ENCODE measurements at regions not wholly inside any gene's neighbourhood (a gene's known extent, or its start where the extent isn't known, plus 50 kb on each side); places are given as distances from the start of the nearest gene placed in this dataset.

DNA sequence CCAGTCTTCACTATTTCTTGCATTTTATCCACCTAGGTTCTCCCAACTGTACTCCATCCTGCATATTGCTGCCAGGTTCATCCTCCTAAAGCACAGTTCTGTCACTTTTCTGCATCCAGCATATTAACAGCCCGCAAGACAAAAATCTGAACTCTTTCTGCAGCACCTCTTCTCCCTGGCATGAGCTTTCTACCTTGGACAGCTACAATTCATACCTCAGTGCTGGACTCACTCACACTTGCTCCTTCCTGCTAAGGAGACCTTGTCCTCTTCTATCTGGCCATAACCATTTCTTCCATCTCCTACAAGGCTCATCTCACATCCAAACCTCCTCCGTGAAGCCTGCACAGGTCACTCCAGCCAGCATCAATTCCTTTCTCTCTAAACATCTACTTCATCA lies 170.1 kb upstream of the GRIP1 start:
- Mint-ChIP-seq H3K36me3 (no peaks in the 10 kb centered on the region), H3K4me1 (peaks cover 0 to 5% of the 10 kb centered on the region in 2 donors), H3K4me3 (no peak overlapping the region), H3K27me3 (peaks cover 5 to 8% of the 10 kb centered on the region in 2 donors), H3K9me3 (no peaks in the 10 kb centered on the region), H3K27ac (no peak overlapping the region)
- ATAC-seq (replicated peaks): no peak
- no peak for DNase-seq

DNA sequence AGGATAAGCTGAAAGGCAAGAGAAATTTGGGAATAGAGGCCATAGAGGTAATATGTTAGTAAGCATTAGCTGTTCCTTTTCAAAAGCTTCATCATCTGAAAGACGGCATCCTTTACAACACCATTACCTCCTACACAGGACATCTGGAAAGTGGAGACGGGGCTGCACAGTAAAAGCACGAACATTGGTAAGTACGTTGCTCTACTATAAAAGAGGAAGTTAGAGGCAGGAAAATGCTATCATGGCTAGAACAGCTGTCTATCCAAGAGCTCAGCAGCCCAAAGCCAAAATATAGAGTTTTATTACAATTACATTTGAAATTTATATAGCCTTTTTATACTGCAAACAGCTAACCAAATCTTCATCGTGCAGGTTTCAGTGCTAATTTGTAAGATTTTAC lies 172.3 kb upstream of the GRIP1 start:
- peak; percentile 78 to 82 for ATAC-seq (replicated peaks)
- H3K4me3 Mint-ChIP-seq: no peak overlapping the region
- no peaks in the 10 kb centered on the region for H3K9me3 Mint-ChIP-seq

DNA sequence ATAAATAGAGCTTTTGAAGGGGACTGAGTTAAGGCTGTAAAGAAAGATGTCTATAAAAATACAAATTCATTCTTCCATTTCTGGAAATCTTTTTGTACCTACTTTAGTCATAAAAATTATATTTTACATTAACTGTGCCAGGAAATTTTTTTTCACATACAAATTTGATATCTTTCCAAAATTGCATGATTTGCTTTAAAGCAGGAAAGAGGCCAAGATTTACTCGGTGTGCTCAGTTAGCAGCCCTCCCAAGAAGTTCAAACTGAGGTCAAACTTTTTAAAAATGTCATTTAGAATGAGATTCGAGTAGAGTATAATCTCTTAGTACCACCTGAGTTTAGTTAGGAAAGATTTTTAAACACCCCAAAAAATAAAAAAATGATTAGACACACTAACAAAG lies 173.2 kb upstream of the GRIP1 start:
- peaks cover 0 to 5% of the 10 kb centered on the region in 2 donors for H3K4me1 Mint-ChIP-seq
- H3K9me3 Mint-ChIP-seq: no peaks in the 10 kb centered on the region

More for the DNA sequence above, 172.3 kb upstream of the GRIP1 start:
- H3K4me1 Mint-ChIP-seq: peaks cover 0 to 5% of the 10 kb centered on the region in 2 donors
- no peak for DNase-seq
- no peak overlapping the region for H3K27ac Mint-ChIP-seq
- H3K36me3 Mint-ChIP-seq: no peaks in the 10 kb centered on the region
- H3K27me3 Mint-ChIP-seq: peaks cover 5 to 8% of the 10 kb centered on the region in 2 donors

DNA sequence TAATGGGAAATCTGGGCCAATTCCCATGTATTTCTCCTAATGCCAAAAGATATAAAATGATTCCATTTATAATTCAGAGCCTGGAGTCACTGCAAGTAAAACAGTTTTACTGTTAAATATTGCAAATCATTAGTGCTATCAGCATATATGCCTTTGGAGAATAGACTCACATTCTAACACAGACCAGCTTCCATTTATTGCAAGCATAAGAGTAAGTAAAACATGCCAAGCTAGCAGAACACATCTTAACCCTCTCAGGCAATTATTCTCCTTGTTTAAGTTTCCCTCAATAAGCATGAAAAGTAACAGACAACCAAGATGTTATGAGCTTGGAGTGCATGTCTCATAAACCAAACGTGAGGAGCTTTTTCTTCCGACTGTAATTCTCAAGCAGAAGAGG lies 173.9 kb upstream of the GRIP1 start:
- H3K27me3 Mint-ChIP-seq: peaks cover 5 to 8% of the 10 kb centered on the region in 2 donors

More for the DNA sequence above, 173.2 kb upstream of the GRIP1 start:
- no peak for ATAC-seq (replicated peaks)
- DNase-seq: no peak
- H3K36me3 Mint-ChIP-seq: no peaks in the 10 kb centered on the region
- no peak overlapping the region for H3K4me3 Mint-ChIP-seq
- no peak overlapping the region for H3K27ac Mint-ChIP-seq
- peaks cover 5 to 8% of the 10 kb centered on the region in 2 donors for H3K27me3 Mint-ChIP-seq

DNA sequence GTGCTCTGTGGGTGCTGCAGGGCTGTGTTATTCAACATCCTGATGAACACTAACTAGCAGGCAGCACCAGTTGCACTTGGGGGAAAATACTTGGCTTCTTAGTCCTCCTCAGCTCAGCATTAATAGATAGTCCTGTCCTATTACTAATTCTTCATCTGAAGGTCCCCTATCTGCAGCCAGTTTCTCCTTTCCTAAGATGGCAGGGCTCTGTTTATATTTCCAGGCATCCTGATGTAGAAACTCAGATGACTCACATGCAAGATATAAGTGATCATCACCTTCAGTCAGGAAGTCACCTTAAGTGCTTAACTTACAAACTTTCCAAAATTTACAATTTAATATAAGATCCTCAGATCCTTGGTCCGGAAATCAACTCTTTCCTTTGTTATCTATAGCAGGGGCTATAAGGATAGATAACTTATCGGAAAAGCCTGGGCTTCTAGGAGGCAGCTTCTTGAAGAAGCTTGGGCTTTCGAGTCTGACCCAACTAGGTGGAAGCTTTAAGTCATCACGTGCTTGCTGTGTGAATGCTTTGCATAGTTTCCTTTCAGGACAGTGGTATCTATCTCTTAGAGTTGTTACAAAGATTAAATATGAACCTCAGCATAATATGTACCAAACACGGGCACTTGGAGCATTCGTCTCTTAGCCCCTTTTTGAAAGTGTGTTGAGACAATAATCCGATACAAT lies 181.0 kb upstream of the GRIP1 start:
- Mint-ChIP-seq H3K27me3 (peaks cover 0 to 4% of the 10 kb centered on the region in 2 donors), H3K4me1 (no peaks in the 10 kb centered on the region), H3K27ac (no peak overlapping the region), H3K4me3 (no peak overlapping the region), H3K36me3 (no peaks in the 10 kb centered on the region), H3K9me3 (no peaks in the 10 kb centered on the region)
- no peak for DNase-seq
- ATAC-seq (replicated peaks): no peak

More for the DNA sequence above, 173.9 kb upstream of the GRIP1 start:
- no peak for ATAC-seq (replicated peaks)
- no peak for DNase-seq
- Mint-ChIP-seq H3K9me3 (no peaks in the 10 kb centered on the region), H3K4me1 (peaks cover 0 to 5% of the 10 kb centered on the region in 2 donors), H3K36me3 (no peaks in the 10 kb centered on the region), H3K27ac (no peak overlapping the region), H3K4me3 (no peak overlapping the region)

DNA sequence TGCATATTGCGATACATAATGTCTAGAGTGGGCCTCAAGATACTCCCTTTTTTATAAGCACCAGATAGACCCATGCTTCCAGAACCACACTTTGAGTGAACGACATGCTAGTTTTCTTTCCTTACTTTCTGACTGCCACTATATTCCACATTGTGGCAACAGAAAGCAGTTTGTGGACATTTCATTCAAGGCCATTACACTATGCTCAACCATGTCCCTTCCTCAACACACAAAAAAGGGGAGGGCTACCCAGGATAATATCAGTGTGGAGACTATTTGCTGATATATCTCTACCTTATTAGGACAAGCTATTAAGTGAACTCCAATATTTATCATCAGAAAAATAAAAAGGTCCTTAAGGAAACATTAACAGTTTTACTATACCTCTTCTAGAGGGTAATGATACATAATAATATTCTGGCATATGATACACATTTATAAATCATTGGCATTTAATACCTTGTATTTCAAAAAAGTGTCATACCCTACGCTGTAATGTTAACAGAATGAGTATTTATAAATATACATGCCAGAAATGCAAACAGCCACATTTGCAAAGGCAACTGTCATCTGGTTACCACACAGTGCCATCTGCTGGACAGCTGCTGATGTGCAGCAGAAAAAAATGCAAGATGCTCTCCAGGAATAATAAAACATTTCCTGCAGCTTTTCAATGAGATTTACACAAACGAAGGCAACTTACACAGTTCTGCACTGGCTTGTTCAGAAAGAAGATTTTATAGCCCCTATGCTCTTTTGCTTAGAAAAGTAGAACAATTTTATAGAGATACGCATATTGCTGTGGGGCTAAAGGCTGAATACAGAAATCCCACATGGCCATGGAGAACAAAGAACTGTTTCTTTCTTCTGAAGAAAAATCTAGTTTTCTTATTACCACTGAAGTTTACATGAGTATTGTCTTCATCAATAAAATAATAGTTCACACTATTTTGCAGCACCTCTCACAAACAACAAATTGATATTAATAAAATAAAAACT lies 182.2 kb upstream of the GRIP1 start:
- DNase-seq (peak; percentile 17), ATAC-seq (replicated peaks) (no peak)
- no peaks in the 10 kb centered on the region for H3K9me3 Mint-ChIP-seq
- no peaks in the 10 kb centered on the region for H3K36me3 Mint-ChIP-seq
- no peak overlapping the region for H3K4me3 Mint-ChIP-seq
- H3K4me1 Mint-ChIP-seq: no peaks in the 10 kb centered on the region
- no peak overlapping the region for H3K27ac Mint-ChIP-seq
- H3K27me3 Mint-ChIP-seq: peaks cover 4 to 6% of the 10 kb centered on the region in 2 donors

DNA sequence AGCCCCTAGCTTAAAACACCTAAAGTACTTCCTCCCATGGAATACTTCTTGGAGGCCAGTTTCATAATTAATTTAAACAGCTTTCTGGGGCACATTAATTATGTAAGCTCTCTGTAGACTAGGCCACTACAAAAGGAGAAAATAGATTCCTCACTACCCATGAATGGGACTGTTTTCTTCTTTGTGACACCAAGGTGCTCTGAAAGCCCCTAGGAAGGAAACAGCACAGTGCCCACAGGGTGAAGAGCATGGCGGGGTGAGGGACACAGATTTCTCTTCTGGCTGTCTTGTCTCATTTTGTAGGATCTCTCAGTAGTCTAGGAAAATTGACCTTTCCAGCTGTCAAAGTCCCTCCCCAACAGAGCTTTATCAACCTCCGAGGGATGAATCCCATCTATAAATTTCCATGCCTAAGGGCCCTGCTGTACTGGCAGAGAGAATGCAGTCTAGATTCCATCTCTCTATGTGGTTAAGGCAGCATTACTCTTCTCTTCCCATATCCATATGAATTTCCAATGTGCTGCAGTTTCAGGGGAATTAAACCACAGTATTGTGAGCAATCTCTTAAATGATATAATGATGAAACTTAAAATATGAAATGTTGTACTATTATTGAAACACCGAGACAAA lies 183.6 kb upstream of the GRIP1 start:
- H3K27ac Mint-ChIP-seq: no peak overlapping the region
- no peak for ATAC-seq (replicated peaks)
- no peaks in the 10 kb centered on the region for H3K9me3 Mint-ChIP-seq
- no peak for DNase-seq
- peaks cover 4 to 6% of the 10 kb centered on the region in 2 donors for H3K27me3 Mint-ChIP-seq
- no peaks in the 10 kb centered on the region for H3K4me1 Mint-ChIP-seq
- H3K36me3 Mint-ChIP-seq: no peaks in the 10 kb centered on the region
- no peak overlapping the region for H3K4me3 Mint-ChIP-seq

DNA sequence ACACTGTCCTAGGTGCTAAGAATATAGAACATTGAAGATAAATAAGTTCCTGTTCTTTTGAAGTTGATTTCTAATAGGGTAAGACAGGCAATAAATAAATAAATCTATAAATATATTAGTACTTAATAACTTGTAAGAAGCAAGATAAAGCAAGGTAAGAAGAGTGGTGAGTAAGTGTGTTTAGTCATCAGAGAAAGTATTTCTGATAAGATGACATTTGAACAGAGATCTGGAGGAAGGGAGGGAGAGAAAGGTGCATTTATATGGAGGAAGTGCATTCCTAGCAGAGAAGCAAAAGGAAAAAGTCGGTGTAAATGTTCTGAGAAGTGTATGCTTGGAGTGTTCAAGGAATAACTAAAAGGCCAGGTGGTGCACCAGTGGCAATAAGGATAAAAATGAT lies 184.4 kb upstream of the GRIP1 start:
- peaks cover 4 to 6% of the 10 kb centered on the region in 2 donors for H3K27me3 Mint-ChIP-seq
- H3K36me3 Mint-ChIP-seq: no peaks in the 10 kb centered on the region
- no peak overlapping the region for H3K4me3 Mint-ChIP-seq
- DNase-seq (no peak), ATAC-seq (replicated peaks) (no peak)
- no peaks in the 10 kb centered on the region for H3K9me3 Mint-ChIP-seq
- H3K4me1 Mint-ChIP-seq: no peaks in the 10 kb centered on the region
- no peak overlapping the region for H3K27ac Mint-ChIP-seq

DNA sequence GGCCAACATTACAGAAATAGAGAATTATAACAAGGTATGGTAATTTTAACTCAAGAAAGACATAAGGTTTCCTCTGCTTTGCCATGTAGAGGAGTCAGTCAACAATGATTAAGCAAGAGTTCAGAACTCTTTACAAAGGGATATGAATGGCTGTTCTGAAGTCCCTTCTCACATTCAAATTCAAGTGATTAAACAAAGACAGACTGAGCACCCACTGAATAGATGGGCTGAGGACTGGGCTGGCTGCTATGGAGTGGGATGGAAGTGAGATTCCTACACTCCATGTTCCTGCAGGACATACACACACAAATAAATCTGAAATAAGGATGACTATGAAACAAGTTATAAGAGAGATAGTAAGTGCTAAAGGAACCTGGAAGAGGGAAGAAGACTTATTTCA lies 199.0 kb upstream of the GRIP1 start:
- Mint-ChIP-seq H3K4me1 (no peaks in the 10 kb centered on the region), H3K27me3 (peaks cover 9 to 15% of the 10 kb centered on the region in 2 donors), H3K36me3 (no peaks in the 10 kb centered on the region), H3K27ac (no peak overlapping the region), H3K9me3 (no peaks in the 10 kb centered on the region), H3K4me3 (no peak overlapping the region)
- DNase-seq: no peak
- ATAC-seq (replicated peaks): no peak

DNA sequence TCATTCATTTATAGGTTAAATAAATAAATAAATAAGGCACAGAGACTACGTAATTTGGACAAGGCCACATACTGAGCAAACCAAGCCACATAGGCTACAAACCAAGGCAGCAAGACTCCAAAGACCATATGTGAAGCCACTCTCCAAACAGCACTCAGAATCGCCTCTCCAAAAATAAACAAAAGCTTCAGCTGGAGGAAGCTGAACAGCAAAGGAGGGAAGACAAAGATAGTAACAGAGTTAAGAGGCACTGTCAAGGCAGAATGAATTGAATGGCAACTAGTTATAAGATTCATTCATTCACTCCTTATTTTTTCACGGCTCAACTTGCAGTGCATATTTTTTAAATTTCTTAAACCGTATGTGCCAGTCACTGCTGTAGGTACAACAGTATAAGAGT lies 200.5 kb upstream of the GRIP1 start:
- Mint-ChIP-seq H3K36me3 (no peaks in the 10 kb centered on the region), H3K4me3 (no peak overlapping the region)

DNA sequence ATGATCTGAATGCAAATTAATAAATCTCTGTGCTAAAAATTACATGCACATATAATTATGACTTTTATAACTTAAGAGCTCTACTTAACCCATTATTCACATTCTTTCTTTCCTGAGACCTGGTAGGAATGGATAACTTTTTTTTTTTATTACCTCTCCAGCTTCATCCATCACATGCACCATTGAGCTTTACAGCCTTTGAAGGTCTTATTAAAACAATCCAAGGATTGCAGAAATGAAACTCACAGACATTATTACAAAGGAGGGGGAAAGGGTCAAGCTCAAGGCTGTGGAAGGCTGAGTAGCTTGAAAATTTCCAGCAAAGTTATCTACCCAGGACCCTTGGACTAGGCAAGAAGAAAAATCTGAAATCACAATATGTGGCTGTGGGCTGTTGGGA lies 202.5 kb upstream of the GRIP1 start:
- Mint-ChIP-seq H3K36me3 (no peaks in the 10 kb centered on the region), H3K27me3 (peaks cover 12 to 18% of the 10 kb centered on the region in 2 donors)

More for the DNA sequence above, 200.5 kb upstream of the GRIP1 start:
- no peaks in the 10 kb centered on the region for H3K9me3 Mint-ChIP-seq
- no peak for DNase-seq
- peaks cover 12 to 19% of the 10 kb centered on the region in 2 donors for H3K27me3 Mint-ChIP-seq
- no peak overlapping the region for H3K27ac Mint-ChIP-seq
- ATAC-seq (replicated peaks): no peak
- no peaks in the 10 kb centered on the region for H3K4me1 Mint-ChIP-seq

DNA sequence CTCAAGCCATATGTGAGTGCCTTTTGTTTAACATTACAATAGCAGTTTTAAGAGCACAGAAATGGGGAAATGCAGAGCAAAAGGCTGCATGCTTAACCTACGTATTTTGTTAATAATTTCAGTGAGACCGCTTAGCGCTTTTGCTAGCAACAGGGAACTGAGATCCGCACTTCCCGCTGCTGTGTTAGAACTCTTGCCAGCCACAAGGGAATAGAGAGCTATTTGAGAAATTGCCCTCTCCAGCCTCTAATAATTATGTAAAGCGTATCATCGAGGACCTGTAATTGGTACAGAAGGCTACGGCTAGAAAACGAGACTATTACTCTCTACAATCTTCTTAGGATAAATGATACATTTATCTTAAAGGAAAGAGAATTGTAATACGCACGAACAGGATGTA lies 205.2 kb upstream of the GRIP1 start:
- Mint-ChIP-seq H3K4me1 (no peaks in the 10 kb centered on the region), H3K36me3 (no peaks in the 10 kb centered on the region), H3K9me3 (no peaks in the 10 kb centered on the region), H3K27me3 (peaks cover 11 to 12% of the 10 kb centered on the region in 2 donors), H3K27ac (no peak overlapping the region), H3K4me3 (no peak overlapping the region)
- DNase-seq (no peak), ATAC-seq (replicated peaks) (no peak)

More for the DNA sequence above, 202.5 kb upstream of the GRIP1 start:
- Mint-ChIP-seq H3K27ac (no peak overlapping the region), H3K4me1 (no peaks in the 10 kb centered on the region), H3K9me3 (no peaks in the 10 kb centered on the region), H3K4me3 (no peak overlapping the region)
- DNase-seq (no peak), ATAC-seq (replicated peaks) (no peak)

DNA sequence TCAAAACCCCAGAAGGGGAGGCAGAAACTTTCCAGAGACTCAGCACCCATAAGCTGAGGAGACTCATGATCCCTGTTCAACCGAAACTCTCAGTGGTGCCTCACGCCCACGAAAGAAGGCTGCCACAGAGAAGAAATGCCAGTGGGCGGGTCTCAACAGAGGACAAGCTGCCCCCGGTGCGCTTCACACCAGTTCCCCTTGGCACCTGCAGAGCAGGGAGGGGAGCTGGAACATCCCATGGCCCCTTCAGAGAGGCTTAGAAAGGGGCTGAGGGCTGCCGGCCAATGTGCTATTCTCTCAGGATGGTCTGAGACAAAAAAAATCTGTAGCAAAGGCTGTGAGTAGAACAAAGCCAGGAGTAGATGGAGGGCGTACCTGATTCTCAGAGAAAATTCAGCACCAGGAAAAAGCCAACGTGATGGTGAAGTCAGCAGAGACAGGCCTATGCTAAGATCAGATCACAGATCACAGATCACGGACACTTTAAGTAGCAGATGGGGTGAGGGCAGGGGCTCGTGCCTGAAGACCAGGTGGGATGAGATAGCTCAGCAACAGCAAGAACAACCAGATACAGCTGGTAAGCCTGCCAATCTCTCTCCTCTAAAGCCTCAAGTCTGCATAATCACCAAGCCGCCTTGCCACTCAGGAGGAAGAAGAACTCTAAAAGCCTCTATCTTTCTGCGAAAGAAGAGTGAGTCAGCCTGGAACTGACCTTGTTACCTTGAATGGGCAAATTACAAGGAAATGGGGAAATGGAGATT lies 206.4 kb upstream of the GRIP1 start:
- peaks cover 5 to 11% of the 10 kb centered on the region in 2 donors for H3K27me3 Mint-ChIP-seq
- DNase-seq (no peak), ATAC-seq (replicated peaks) (no peak)
- no peaks in the 10 kb centered on the region for H3K36me3 Mint-ChIP-seq
- no peaks in the 10 kb centered on the region for H3K4me1 Mint-ChIP-seq
- no peak overlapping the region for H3K4me3 Mint-ChIP-seq
- no peak overlapping the region for H3K27ac Mint-ChIP-seq
- H3K9me3 Mint-ChIP-seq: no peaks in the 10 kb centered on the region

DNA sequence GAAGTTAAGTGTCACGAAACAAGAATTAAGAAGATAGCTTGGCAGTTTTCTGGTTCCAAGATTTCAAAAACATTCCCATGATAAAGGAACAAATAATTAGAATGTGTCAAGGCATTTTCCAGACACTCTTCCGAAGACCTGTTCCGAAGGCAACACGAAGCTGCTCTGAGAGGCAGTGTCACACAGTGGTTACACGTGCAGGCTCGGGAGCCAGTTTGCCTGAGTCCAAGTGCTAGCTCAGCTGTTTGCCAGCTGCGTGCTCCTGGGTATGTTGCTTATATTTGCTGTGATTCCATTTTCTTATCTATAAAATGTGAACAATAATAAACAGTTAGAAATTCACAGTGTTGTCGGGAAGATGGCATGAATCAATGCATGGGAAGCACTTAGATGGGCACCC lies 217.9 kb upstream of the GRIP1 start:
- H3K9me3 Mint-ChIP-seq: peaks cover 0 to 2% of the 10 kb centered on the region in 2 donors
- peaks cover 0 to 2% of the 10 kb centered on the region in 2 donors for H3K27me3 Mint-ChIP-seq
- H3K4me1 Mint-ChIP-seq: peaks cover 14 to 22% of the 10 kb centered on the region in 2 donors
- ATAC-seq (replicated peaks) (no peak), DNase-seq (no peak)
- H3K27ac Mint-ChIP-seq: no peak overlapping the region
- H3K4me3 Mint-ChIP-seq: no peak overlapping the region
- no peaks in the 10 kb centered on the region for H3K36me3 Mint-ChIP-seq

All from stimulated activated naive B cell treated with anti-CD40 and anti-IgM and Interleukin-4, amounts not matched to agents 10 μg/mL and 1 μg/mL and 100 μg/mL, for 72 hours (primary cell).